ENCODE measurements at regions not wholly inside any gene's neighbourhood (a gene's known extent, or its start where the extent isn't known, plus 50 kb on each side); places are given as distances from the start of the nearest gene placed in this dataset.
"Not testable (repeated sequence)": the region's sequence is repeated elsewhere in the genome, so short reads cannot be mapped to it uniquely, and the experiment has no call there.

- H3K27ac ChIP-seq (ENCODE audit: low read length); H3K9me3 ChIP-seq (ENCODE audit: control insufficient read depth, insufficient read depth, low read length); DNase-seq (ENCODE audit: low read depth, low spot score); H3K27me3 ChIP-seq (ENCODE audit: control insufficient read depth, insufficient read depth, low read length); H3K4me1 ChIP-seq (ENCODE audit: control insufficient read depth, insufficient read depth, low read length); H3K36me3 ChIP-seq (ENCODE audit: control insufficient read depth, insufficient read depth, low read length); H3K4me3 ChIP-seq (ENCODE audit: low read length): not testable (repeated sequence)
- WGBS (ENCODE audit: insufficient coverage, insufficient read length), result no CpG with 5 or more reads among the region's 4 CpGs
Observed at GRCh38 chr20:30660982-30661381, 596.5 kb upstream of the DEFB115 start.

- DNase-seq (ENCODE audit: low read depth, low spot score); H3K27ac ChIP-seq (ENCODE audit: low read length); H3K36me3 ChIP-seq (ENCODE audit: control insufficient read depth, insufficient read depth, low read length); H3K4me1 ChIP-seq (ENCODE audit: control insufficient read depth, insufficient read depth, low read length); H3K9me3 ChIP-seq (ENCODE audit: control insufficient read depth, insufficient read depth, low read length); H3K4me3 ChIP-seq (ENCODE audit: low read length); H3K27me3 ChIP-seq (ENCODE audit: control insufficient read depth, insufficient read depth, low read length): not testable (repeated sequence)
- no CpG with 5 or more reads among the region's 2 CpGs for WGBS (ENCODE audit: insufficient coverage, insufficient read length)
Observed at GRCh38 chr20:30668418-30668817, 589.0 kb upstream of the DEFB115 start.

DNA sequence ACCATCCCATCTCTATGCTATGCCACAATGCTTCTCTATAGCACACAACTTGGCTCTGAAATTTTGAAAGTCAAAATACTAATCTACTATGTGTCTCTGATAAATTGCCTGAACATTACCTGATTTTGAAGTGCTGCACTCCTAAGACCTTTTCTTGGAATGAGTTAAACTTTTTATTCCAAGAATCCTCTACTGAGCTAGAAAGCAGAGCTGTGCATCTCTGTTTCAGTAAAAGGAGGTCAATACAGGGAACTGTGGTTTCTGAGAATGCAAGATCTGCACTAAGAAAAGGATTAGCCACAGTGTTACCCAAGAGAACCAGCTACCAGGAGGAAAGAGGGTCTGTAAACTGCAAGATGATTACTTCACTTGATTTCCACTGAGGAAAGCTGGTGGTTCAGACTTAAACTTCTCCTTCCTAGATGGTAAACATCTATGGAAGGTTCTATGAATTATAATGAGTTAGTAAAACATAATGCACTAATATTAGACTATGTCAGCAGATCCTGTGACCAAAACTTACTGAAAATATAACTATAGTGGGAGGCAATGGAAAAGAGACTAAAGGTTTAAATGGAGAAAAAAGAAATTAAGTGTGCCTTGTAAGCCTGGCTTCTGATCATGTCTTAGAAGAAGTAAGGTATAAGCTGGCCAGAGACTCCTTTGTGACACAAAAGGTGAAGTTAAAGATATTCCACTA is 588.0 kb upstream of the DEFB115 start:
- H3K27ac ChIP-seq (ENCODE audit: low read length); H3K9me3 ChIP-seq (ENCODE audit: control insufficient read depth, insufficient read depth, low read length); H3K4me3 ChIP-seq (ENCODE audit: low read length); H3K27me3 ChIP-seq (ENCODE audit: control insufficient read depth, insufficient read depth, low read length); H3K36me3 ChIP-seq (ENCODE audit: control insufficient read depth, insufficient read depth, low read length); DNase-seq (ENCODE audit: low read depth, low spot score); H3K4me1 ChIP-seq (ENCODE audit: control insufficient read depth, insufficient read depth, low read length): not testable (repeated sequence)

DNA sequence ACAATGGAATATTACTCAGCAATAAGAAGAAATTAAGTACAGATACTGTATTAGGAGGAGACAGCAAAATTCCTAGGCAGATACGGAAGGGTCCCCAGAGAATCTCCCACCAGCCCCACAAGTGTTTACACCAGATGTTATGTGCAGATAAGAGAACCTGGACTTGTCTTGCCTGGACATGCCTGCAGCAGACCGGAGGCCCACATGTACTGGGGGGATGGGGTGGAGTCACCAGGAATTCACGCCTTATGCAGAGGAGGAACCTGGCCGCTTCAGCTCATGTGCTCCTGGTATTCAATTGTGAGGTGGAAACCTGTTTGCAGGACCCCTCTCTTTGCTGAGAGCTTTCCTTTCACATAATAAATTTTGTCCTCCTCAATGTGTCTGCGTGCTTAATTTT is 586.3 kb upstream of the DEFB115 start:
- H3K4me3 ChIP-seq (ENCODE audit: low read length); H3K4me1 ChIP-seq (ENCODE audit: control insufficient read depth, insufficient read depth, low read length); H3K36me3 ChIP-seq (ENCODE audit: control insufficient read depth, insufficient read depth, low read length); H3K27ac ChIP-seq (ENCODE audit: low read length); DNase-seq (ENCODE audit: low read depth, low spot score); H3K9me3 ChIP-seq (ENCODE audit: control insufficient read depth, insufficient read depth, low read length); H3K27me3 ChIP-seq (ENCODE audit: control insufficient read depth, insufficient read depth, low read length): not testable (repeated sequence)
- no CpG with 5 or more reads among the region's 5 CpGs for WGBS (ENCODE audit: insufficient coverage, insufficient read length)

DNA sequence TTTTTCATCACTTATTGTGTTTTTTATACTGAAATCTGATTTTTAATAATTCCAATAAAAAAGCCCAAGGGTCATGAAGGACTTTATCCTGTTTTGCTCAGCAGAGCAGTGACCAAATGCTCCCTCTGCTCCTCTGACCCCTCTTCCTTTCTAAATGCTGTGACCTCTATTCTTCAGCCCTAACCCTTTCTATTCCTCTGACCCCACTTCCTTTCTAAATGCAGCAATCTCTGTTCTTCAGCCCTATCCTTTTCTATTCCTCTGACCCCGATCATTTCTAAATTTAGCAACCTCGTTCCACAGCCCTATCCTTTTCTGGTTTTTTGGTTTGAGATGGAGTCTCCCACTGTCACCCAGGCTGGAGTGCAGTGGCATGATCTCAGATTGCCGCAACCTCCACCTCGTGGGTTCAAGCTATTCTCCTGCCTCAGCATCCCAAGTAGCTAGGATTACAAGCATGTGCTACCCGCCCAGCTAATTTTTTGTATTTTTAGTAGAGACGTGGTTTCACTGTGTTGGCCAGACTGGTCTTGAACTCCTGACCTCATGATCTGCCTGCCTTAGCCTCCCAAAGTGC is 581.4 kb upstream of the DEFB115 start:
- not testable (repeated sequence) for H3K9me3 ChIP-seq (ENCODE audit: control insufficient read depth, insufficient read depth, low read length); DNase-seq (ENCODE audit: low read depth, low spot score); H3K27me3 ChIP-seq (ENCODE audit: control insufficient read depth, insufficient read depth, low read length); H3K4me1 ChIP-seq (ENCODE audit: control insufficient read depth, insufficient read depth, low read length); H3K36me3 ChIP-seq (ENCODE audit: control insufficient read depth, insufficient read depth, low read length); H3K27ac ChIP-seq (ENCODE audit: low read length); H3K4me3 ChIP-seq (ENCODE audit: low read length)
- WGBS (ENCODE audit: insufficient coverage, insufficient read length), result no CpG with 5 or more reads among the region's 6 CpGs

- not testable (repeated sequence) for H3K36me3 ChIP-seq (ENCODE audit: control insufficient read depth, insufficient read depth, low read length); H3K9me3 ChIP-seq (ENCODE audit: control insufficient read depth, insufficient read depth, low read length); H3K4me1 ChIP-seq (ENCODE audit: control insufficient read depth, insufficient read depth, low read length); DNase-seq (ENCODE audit: low read depth, low spot score); H3K4me3 ChIP-seq (ENCODE audit: low read length); H3K27ac ChIP-seq (ENCODE audit: low read length); H3K27me3 ChIP-seq (ENCODE audit: control insufficient read depth, insufficient read depth, low read length)
- WGBS (ENCODE audit: insufficient coverage, insufficient read length), result no CpG with 5 or more reads among the region's 4 CpGs
Observed at GRCh38 chr20:30682236-30682635, 575.2 kb upstream of the DEFB115 start.

DNA sequence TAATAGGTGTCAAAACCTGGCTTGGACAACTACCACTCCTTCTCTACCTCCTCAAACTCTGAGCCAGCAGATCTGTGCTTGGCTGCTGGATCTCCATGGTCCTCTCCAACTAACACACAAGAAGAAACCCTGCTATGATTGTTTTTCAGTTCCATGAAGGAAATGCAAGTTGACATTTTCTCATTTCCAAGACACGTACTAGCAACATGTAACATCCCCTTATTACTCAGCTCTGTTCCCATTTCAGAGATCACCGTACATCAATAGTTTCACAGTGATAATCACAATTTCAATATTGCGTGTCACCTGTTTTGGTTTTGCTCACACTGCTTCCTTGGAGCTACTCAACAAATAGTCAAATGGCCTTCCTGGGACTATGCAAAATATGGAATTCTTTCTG is 544.6 kb upstream of the DEFB115 start:
- H3K27ac ChIP-seq (ENCODE audit: low read length); H3K27me3 ChIP-seq (ENCODE audit: control insufficient read depth, insufficient read depth, low read length); DNase-seq (ENCODE audit: low read depth, low spot score); H3K36me3 ChIP-seq (ENCODE audit: control insufficient read depth, insufficient read depth, low read length); H3K4me1 ChIP-seq (ENCODE audit: control insufficient read depth, insufficient read depth, low read length); H3K9me3 ChIP-seq (ENCODE audit: control insufficient read depth, insufficient read depth, low read length); H3K4me3 ChIP-seq (ENCODE audit: low read length): not testable (repeated sequence)
- whole genome bisulfite sequencing (ENCODE audit: insufficient coverage, insufficient read length), result no CpG with 5 or more reads among the region's 3 CpGs

- not testable (repeated sequence) for H3K4me1 ChIP-seq (ENCODE audit: control insufficient read depth, insufficient read depth, low read length); H3K27ac ChIP-seq (ENCODE audit: low read length); H3K9me3 ChIP-seq (ENCODE audit: control insufficient read depth, insufficient read depth, low read length); H3K36me3 ChIP-seq (ENCODE audit: control insufficient read depth, insufficient read depth, low read length); H3K4me3 ChIP-seq (ENCODE audit: low read length); DNase-seq (ENCODE audit: low read depth, low spot score); H3K27me3 ChIP-seq (ENCODE audit: control insufficient read depth, insufficient read depth, low read length)
- WGBS (ENCODE audit: insufficient coverage, insufficient read length), result 100% methylated on average over 1 of the region's 6 CpGs
Observed at GRCh38 chr20:30719415-30720199, 537.9 kb upstream of the DEFB115 start.

DNA sequence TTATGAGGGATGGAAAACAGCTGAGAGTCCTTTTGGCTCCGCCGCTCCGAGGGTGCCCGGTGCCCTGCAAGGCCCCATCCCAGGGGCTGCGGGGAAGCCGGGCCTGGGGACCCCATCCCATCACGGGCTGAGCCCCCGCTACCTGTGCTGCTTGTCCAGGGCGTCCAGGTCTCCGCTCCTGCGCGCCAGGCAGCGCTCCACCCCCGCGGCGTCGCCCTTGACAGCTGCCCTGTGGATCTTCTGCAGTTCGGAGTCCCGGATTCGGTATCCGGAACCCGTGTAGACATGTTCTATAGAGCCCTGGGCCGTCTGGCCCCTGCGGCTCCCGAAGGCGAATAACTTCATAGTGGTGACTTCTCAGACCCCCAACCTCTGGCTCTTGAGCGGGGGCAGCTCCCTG is 534.0 kb upstream of the DEFB115 start:
- not testable (repeated sequence) for H3K9me3 ChIP-seq (ENCODE audit: control insufficient read depth, insufficient read depth, low read length); H3K4me1 ChIP-seq (ENCODE audit: control insufficient read depth, insufficient read depth, low read length); DNase-seq (ENCODE audit: low read depth, low spot score); H3K36me3 ChIP-seq (ENCODE audit: control insufficient read depth, insufficient read depth, low read length); H3K27ac ChIP-seq (ENCODE audit: low read length); H3K27me3 ChIP-seq (ENCODE audit: control insufficient read depth, insufficient read depth, low read length)
- peak overlapping the region; percentile 35; the same call in 1 of the 2 replicates for H3K4me3 ChIP-seq (ENCODE audit: low read length)
- no CpG with 5 or more reads among the region's 27 CpGs for WGBS (ENCODE audit: insufficient coverage, insufficient read length)

DNA sequence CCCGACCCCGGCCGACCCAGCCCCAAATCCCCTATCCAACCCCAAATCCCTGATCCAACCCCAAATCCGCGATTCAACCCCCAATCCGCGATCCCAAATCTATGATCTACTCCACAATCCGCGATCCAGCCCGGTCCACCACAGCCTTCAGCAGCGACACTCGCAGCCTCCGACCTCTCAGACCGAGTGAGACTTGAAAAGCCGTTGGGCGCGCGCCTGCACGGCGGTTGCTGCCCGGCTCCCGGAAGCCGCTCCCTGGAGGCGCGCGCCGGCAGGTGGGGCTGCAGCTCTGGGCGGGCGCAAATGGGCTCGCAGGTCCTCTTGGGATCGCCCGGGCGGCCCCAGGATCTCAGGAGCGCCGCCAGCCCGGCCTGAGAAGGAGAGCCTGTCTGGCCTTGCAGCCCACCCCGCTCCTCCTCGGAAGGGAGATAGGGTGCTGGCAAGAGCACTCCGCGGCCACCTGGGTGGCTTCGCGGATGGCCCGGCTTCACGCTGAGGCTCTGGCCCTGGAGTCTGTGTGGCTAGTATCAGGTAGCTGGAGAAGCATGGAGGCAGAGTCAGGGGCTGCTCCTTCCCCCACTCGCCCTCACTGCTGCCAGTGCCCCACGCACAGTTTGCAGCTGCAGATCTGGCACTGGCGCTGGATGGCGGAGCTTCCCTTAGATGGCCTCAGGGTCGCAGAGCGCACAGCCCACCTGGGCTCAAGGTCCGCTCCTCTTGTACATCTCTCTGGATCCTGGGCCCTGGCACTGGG is 533.4 kb upstream of the DEFB115 start:
- H3K27ac ChIP-seq (ENCODE audit: low read length); DNase-seq (ENCODE audit: low read depth, low spot score); H3K36me3 ChIP-seq (ENCODE audit: control insufficient read depth, insufficient read depth, low read length); H3K9me3 ChIP-seq (ENCODE audit: control insufficient read depth, insufficient read depth, low read length); H3K4me1 ChIP-seq (ENCODE audit: control insufficient read depth, insufficient read depth, low read length); H3K27me3 ChIP-seq (ENCODE audit: control insufficient read depth, insufficient read depth, low read length): not testable (repeated sequence)
- peak overlapping the region; percentile 29; the same call in 1 of the 2 replicates for H3K4me3 ChIP-seq (ENCODE audit: low read length)
- WGBS (ENCODE audit: insufficient coverage, insufficient read length), result no CpG with 5 or more reads among the region's 51 CpGs

Data from iPS DF 6.9 (cell line).